SK-N-SH (cell line): ENCODE measurements at regions not wholly inside any gene's neighbourhood (a gene's known extent, or its start where the extent isn't known, plus 50 kb on each side); places are given as distances from the start of the nearest gene placed in this dataset.

Experiments used
- CTCF ChIA-PET: fragments of 300-600, 350-600 bp; formaldehyde crosslinking; extraction: SDS; loops from one replicate; lab custom pipeline; 2021; lab: Yijun Ruan, JAX
- POLR2A ChIA-PET: fragments of 350-600 bp; sonication (Branson Sonifier 250); formaldehyde crosslinking; extraction: SDS; loops from one replicate; lab custom pipeline; 2020; ENCODE audit warnings: antibody characterized with exemption, inconsistent platforms; lab: Yijun Ruan, JAX
- DNase-seq: peaks from one replicate; pipeline ENCODE4 v3.0.0; 2012
- H2AFZ ChIP-seq: fragments of 200-600 bp; sonication (generic); 2 replicates; pipeline ENCODE4 v1.8.1; 2016; ENCODE audit warnings: antibody characterized with exemption, mild to moderate bottlenecking, low read depth
- H3F3A ChIP-seq: fragments of 200-600 bp; sonication (generic); replicated peaks from 2 replicates; pipeline ENCODE3; 2016; ENCODE audit warnings: antibody characterized with exemption, mild to moderate bottlenecking; ENCODE audit not compliant: insufficient read depth
- H3K27ac ChIP-seq, 2 experiments: fragments of 200-500 bp in 1 of 2; fragments of 200-600 bp in 1 of 2; sonication (Bioruptor generic) in 1 of 2; sonication (generic), shearing (Covaris generic) in 1 of 2; 2 replicates each; pipeline versions ENCODE4 v1.5.1 to v1.6.1; 2014 to 2016; ENCODE audit warnings: low read depth in 2 of 2, inconsistent platforms in 1 of 2, low read length in 1 of 2, mild to moderate bottlenecking in 1 of 2, mixed read lengths in 1 of 2
- H3K27me3 ChIP-seq: fragments of 200-600 bp; sonication (generic), shearing (Covaris generic); 2 replicates; pipeline ENCODE4 v1.6.1; 2016; ENCODE audit warnings: mixed run types; ENCODE audit not compliant: insufficient read depth
- H3K36me3 ChIP-seq, 2 experiments: fragments of 200-500 bp in 1 of 2; fragments of 200-600 bp in 1 of 2; sonication (Bioruptor generic) in 1 of 2; sonication (generic) in 1 of 2; replicated peaks in 1 of 2; 2 replicates each; pipeline versions ENCODE3 to v1.5.1; 2014 to 2016; ENCODE audit warnings: low read length in 1 of 2, mild to moderate bottlenecking in 1 of 2; ENCODE audit not compliant: insufficient read depth in 2 of 2, control insufficient read depth in 1 of 2
- H3K4me1 ChIP-seq, 2 experiments: fragments of 200-500 bp in 1 of 2; fragments of 200-600 bp in 1 of 2; sonication (Bioruptor generic) in 1 of 2; sonication (generic), shearing (Covaris generic) in 1 of 2; 2 replicates each; pipeline versions ENCODE4 v1.5.1 to v1.6.1; 2014 to 2016; ENCODE audit warnings: low read depth in 1 of 2, low read length in 1 of 2, mixed run types in 1 of 2; ENCODE audit not compliant: insufficient read depth in 2 of 2, control insufficient read depth in 1 of 2
- H3K4me2 ChIP-seq: fragments of 200-600 bp; sonication (generic), shearing (Covaris generic); 2 replicates; pipeline ENCODE4 v1.6.1; 2017; ENCODE audit warnings: mixed run types
- H3K4me3 ChIP-seq, 2 experiments: fragments of 200-500 bp in 1 of 2; fragments of 200-600 bp in 1 of 2; sonication (Bioruptor generic) in 1 of 2; sonication (generic), shearing (Covaris generic) in 1 of 2; 2 replicates each; pipeline versions ENCODE4 v1.5.1 to v1.8.1; 2014 to 2016; ENCODE audit warnings: low read depth in 2 of 2, inconsistent platforms in 1 of 2, low read length in 1 of 2, mild to moderate bottlenecking in 1 of 2, mixed read lengths in 1 of 2, moderate library complexity in 1 of 2
- H3K79me2 ChIP-seq: fragments of 200-600 bp; sonication (generic); 2 replicates; pipeline ENCODE4 v1.8.1; 2017; ENCODE audit warnings: mild to moderate bottlenecking; ENCODE audit not compliant: insufficient read depth
- H3K9ac ChIP-seq: fragments of 200-600 bp; sonication (generic); 2 replicates; pipeline ENCODE4 v1.6.1; 2017; ENCODE audit warnings: mixed run types
- H3K9me2 ChIP-seq: fragments of 200-600 bp; sonication (generic); 2 replicates; pipeline ENCODE4 v1.6.1; 2017; ENCODE audit warnings: mixed run types
- H3K9me3 ChIP-seq: fragments of 200-600 bp; sonication (generic); 2 replicates; pipeline ENCODE4 v1.6.1; 2017; ENCODE audit warnings: mixed run types, mild to moderate bottlenecking, moderate library complexity
- H4K20me1 ChIP-seq: fragments of 200-600 bp; sonication (generic); 2 replicates; pipeline ENCODE4 v1.6.1; 2017; ENCODE audit warnings: mild to moderate bottlenecking, mixed run types; ENCODE audit not compliant: insufficient read depth
- CHD2 ChIP-seq: fragments of 150-350 bp; IDR thresholded peaks from 2 replicates; pipeline ENCODE4 v1.6.1; 2018; ENCODE audit warnings: low read length; ENCODE audit not compliant: partially characterized antibody
- ELF1 ChIP-seq: IDR thresholded peaks from 2 replicates; pipeline ENCODE4 v1.4.0; 2012
- EP300 ChIP-seq, 2 experiments: IDR thresholded peaks; 2 replicates each; pipeline versions ENCODE4 v1.4.0 to v1.6.1; 2012; ENCODE audit warnings: borderline replicate concordance in 1 of 2, low read depth in 1 of 2, low read length in 1 of 2
- EZH2phosphoT487 ChIP-seq: fragments of 200-600 bp; sonication (generic); IDR thresholded peaks from 2 replicates; pipeline ENCODE4 v1.6.1; 2017; ENCODE audit warnings: low read depth, mixed run types, mild to moderate bottlenecking, antibody characterized with exemption, moderate library complexity, borderline replicate concordance
- FOSL2 ChIP-seq: IDR thresholded peaks from 2 replicates; pipeline ENCODE4 v1.4.0; 2012; ENCODE audit warnings: low read depth, mild to moderate bottlenecking, moderate library complexity, borderline replicate concordance
- FOXJ3 ChIP-seq: sonication (generic); formaldehyde crosslinking; IDR thresholded peaks from 2 replicates; pipeline ENCODE4 v1.5.1; 2020; ENCODE audit warnings: mild to moderate bottlenecking, missing genetic modification reagents
- FOXM1 ChIP-seq: IDR thresholded peaks from 2 replicates; pipeline ENCODE4 v1.4.0; 2012; ENCODE audit warnings: low read depth, mild to moderate bottlenecking
- GABPA ChIP-seq: IDR thresholded peaks from 2 replicates; pipeline ENCODE4 v1.4.0; 2012; ENCODE audit warnings: low read depth, mild to moderate bottlenecking
- GATA2 ChIP-seq: sonication (generic); formaldehyde crosslinking; IDR thresholded peaks from 2 replicates; pipeline ENCODE4 v1.5.0; 2020; ENCODE audit warnings: mild to moderate bottlenecking, missing genetic modification reagents
- IRF3 ChIP-seq: fragments of 150-350 bp; IDR thresholded peaks from 2 replicates; pipeline ENCODE4 v1.6.1; 2016; ENCODE audit warnings: mild to moderate bottlenecking, low read depth, low read length
- MAX ChIP-seq: IDR thresholded peaks from 2 replicates; pipeline ENCODE4 v1.4.0; 2012; ENCODE audit warnings: low read depth
- MXI1 ChIP-seq: IDR thresholded peaks from 2 replicates; pipeline ENCODE4 v1.6.1; 2012; ENCODE audit warnings: mild to moderate bottlenecking, low read depth, low read length, improper control_type of control experiment
- NFIC ChIP-seq: IDR thresholded peaks from 2 replicates; pipeline ENCODE4 v1.4.0; 2012; ENCODE audit warnings: borderline replicate concordance
- NRF1 ChIP-seq: IDR thresholded peaks from 2 replicates; pipeline ENCODE4 v1.6.1; 2012; ENCODE audit warnings: low read depth, mild to moderate bottlenecking, low read length
- PBX3 ChIP-seq: IDR thresholded peaks from 2 replicates; pipeline ENCODE4; 2012
- POLR2AphosphoS5 ChIP-seq: IDR thresholded peaks from 2 replicates; pipeline ENCODE4 v1.6.1; 2012; ENCODE audit warnings: low read depth, low read length
- SMC3 ChIP-seq: IDR thresholded peaks from 2 replicates; pipeline ENCODE4 v1.6.1; 2012; ENCODE audit warnings: low read depth, low read length, improper control_type of control experiment
- TAF1 ChIP-seq: IDR thresholded peaks from 2 replicates; pipeline ENCODE4 v1.6.1; 2012; ENCODE audit warnings: low read depth, mild to moderate bottlenecking, low read length, moderate library complexity, borderline replicate concordance
- YY1 ChIP-seq: IDR thresholded peaks from 2 replicates; pipeline ENCODE4 v1.4.0; 2012; ENCODE audit warnings: low read depth, mild to moderate bottlenecking
- ZBTB33 ChIP-seq: IDR thresholded peaks from 2 replicates; pipeline ENCODE4 v1.4.0; 2012; ENCODE audit warnings: low read depth, borderline replicate concordance
- WGBS: methylation state at CpG from one replicate; pipeline ENCODE4 v1.1.6; 2017; ENCODE audit warnings: low lambda C conversion rate; 5-methylcytosine and 5-hydroxymethylcytosine counted together

- no peak for DNase-seq
- H3F3A ChIP-seq, result no peaks in the 10 kb centered on the region
- no peaks in the 10 kb centered on the region for H3K79me2 ChIP-seq
- no peaks in the 10 kb centered on the region for H3K4me1 ChIP-seq
- H3K9ac ChIP-seq, result no peak overlapping the region
- no peak overlapping the region for H3K4me2 ChIP-seq
- H3K9me3 ChIP-seq, result no peaks in the 10 kb centered on the region
- H3K9me2 ChIP-seq, result no peaks in the 10 kb centered on the region
- WGBS, result 8% methylated on average over 9 of the region's 10 CpGs
- no peak for TF ChIP-seq EZH2phosphoT487
- TF ChIP-seq NFIC, result no peak
- no peak for TF ChIP-seq ZBTB33
- TF ChIP-seq POLR2AphosphoS5, result no peak
- TF ChIP-seq GABPA, result no peak
- no peak for TF ChIP-seq GATA2
- no peak for TF ChIP-seq TAF1
- TF ChIP-seq PBX3, result no peak
- no peak for TF ChIP-seq FOXM1
- no peak for TF ChIP-seq SMC3
- TF ChIP-seq CHD2, result no peak
- TF ChIP-seq, all 33 proteins: peak for 0
- H4K20me1 ChIP-seq, result no peaks in the 10 kb centered on the region
- H2AFZ ChIP-seq, result no peak overlapping the region
- ChIA-PET CTCF (no interaction called here), POLR2A (no interaction called here)
- H3K27ac ChIP-seq, result no peak overlapping the region
- H3K36me3 ChIP-seq, result no peaks in the 10 kb centered on the region
- no peak overlapping the region for H3K4me3 ChIP-seq
- no peaks in the 10 kb centered on the region for H3K27me3 ChIP-seq
Observed at GRCh38 chr22:49522582-49523373, 304.9 kb downstream of the BRD1 start.

GRCh38 chr22:49521787-49522224 is 305.9 kb downstream of the BRD1 start:
- Histone ChIP-seq H4K20me1 (no peaks in the 10 kb centered on the region), H3K27ac (no peak overlapping the region), H3K4me3 (no peak overlapping the region), H3K36me3 (no peaks in the 10 kb centered on the region), H3K9me2 (no peaks in the 10 kb centered on the region), H3F3A (no peaks in the 10 kb centered on the region), H3K4me2 (no peak overlapping the region), H3K4me1 (no peaks in the 10 kb centered on the region), H3K9ac (no peak overlapping the region), H2AFZ (no peak overlapping the region), H3K79me2 (no peaks in the 10 kb centered on the region), H3K27me3 (no peaks in the 10 kb centered on the region), H3K9me3 (no peaks in the 10 kb centered on the region)
- no peak for TF ChIP-seq ELF1
- no peak for TF ChIP-seq ZBTB33
- no peak for TF ChIP-seq FOXJ3
- TF ChIP-seq FOSL2, result no peak
- no peak for TF ChIP-seq MXI1
- no peak for TF ChIP-seq MAX
- TF ChIP-seq YY1, result no peak
- TF ChIP-seq EP300 (IDR thresholded peaks at IDR 0.05; ENCODE audit: borderline replicate concordance in 1 of 2, low read depth in 1 of 2, low read length in 1 of 2), result no peak
- TF ChIP-seq NRF1, result no peak
- TF ChIP-seq IRF3, result no peak
- CTCF ChIA-PET, result no interaction called here
- 9% methylated on average over 4 of the region's 6 CpGs for WGBS
- POLR2A ChIA-PET, result no interaction called here
- no peak for DNase-seq
